ENCODE measurements at regions not wholly inside any gene's neighbourhood (a gene's known extent, or its start where the extent isn't known, plus 50 kb on each side); places are given as distances from the start of the nearest gene placed in this dataset.

- Mint-ChIP-seq H3K36me3 (no peaks in the 10 kb centered on the region), H3K4me1 (peaks cover 18% of the 10 kb centered on the region), H3K27ac (no peak overlapping the region), H3K27me3 (peaks cover 39% of the 10 kb centered on the region), H3K9me3 (no peaks in the 10 kb centered on the region), H3K4me3 (no peak overlapping the region)
- ATAC-seq: no peak
These were observed 50.0 kb upstream of the CLDN5 start for GRCh38 chr22:19574247-19574646.

GRCh38 chr22:19576460-19577421, 52.5 kb upstream of the CLDN5 start:
- no peaks in the 10 kb centered on the region for H3K36me3 Mint-ChIP-seq

GRCh38 chr22:19577422-19577966, 53.3 kb upstream of the CLDN5 start:
- Mint-ChIP-seq H3K27me3 (peaks cover 41% of the 10 kb centered on the region), H3K36me3 (no peaks in the 10 kb centered on the region), H3K4me3 (no peak overlapping the region), H3K9me3 (no peaks in the 10 kb centered on the region), H3K4me1 (peaks cover 30% of the 10 kb centered on the region), H3K27ac (no peak overlapping the region)
- ATAC-seq: no peak

More at GRCh38 chr22:19576460-19577421, 52.5 kb upstream of the CLDN5 start:
- H3K27ac Mint-ChIP-seq: no peak overlapping the region
- no peaks in the 10 kb centered on the region for H3K9me3 Mint-ChIP-seq
- H3K4me1 Mint-ChIP-seq: peaks cover 30% of the 10 kb centered on the region
- ATAC-seq: peak; percentile 72
- peaks cover 41% of the 10 kb centered on the region for H3K27me3 Mint-ChIP-seq
- no peak overlapping the region for H3K4me3 Mint-ChIP-seq

- Mint-ChIP-seq H3K27me3 (peaks cover 39% of the 10 kb centered on the region), H3K36me3 (no peaks in the 10 kb centered on the region), H3K27ac (no peak overlapping the region), H3K9me3 (no peaks in the 10 kb centered on the region), H3K4me1 (peaks cover 30% of the 10 kb centered on the region), H3K4me3 (no peak overlapping the region)
- no peak for ATAC-seq
These were observed 54.2 kb upstream of the CLDN5 start for GRCh38 chr22:19578180-19579004.

- Mint-ChIP-seq H3K9me3 (no peaks in the 10 kb centered on the region), H3K27ac (peak overlapping the region; percentile 46), H3K4me3 (no peak overlapping the region), H3K36me3 (no peaks in the 10 kb centered on the region), H3K4me1 (peaks cover 30% of the 10 kb centered on the region), H3K27me3 (peaks cover 30% of the 10 kb centered on the region)
- ATAC-seq: no peak
These were observed 55.1 kb upstream of the CLDN5 start for GRCh38 chr22:19579115-19579811.

GRCh38 chr22:19579880-19580279, 55.7 kb upstream of the CLDN5 start:
- H3K27ac Mint-ChIP-seq: peak overlapping the region; percentile 46
- no peaks in the 10 kb centered on the region for H3K36me3 Mint-ChIP-seq
- no peak overlapping the region for H3K4me3 Mint-ChIP-seq
- ATAC-seq: no peak
- H3K9me3 Mint-ChIP-seq: no peaks in the 10 kb centered on the region
- H3K4me1 Mint-ChIP-seq: peaks cover 30% of the 10 kb centered on the region
- peaks cover 28% of the 10 kb centered on the region for H3K27me3 Mint-ChIP-seq

GRCh38 chr22:19580291-19580890, 56.2 kb upstream of the CLDN5 start:
- Mint-ChIP-seq H3K4me1 (peaks cover 30% of the 10 kb centered on the region), H3K4me3 (no peak overlapping the region), H3K27ac (no peak overlapping the region), H3K9me3 (no peaks in the 10 kb centered on the region), H3K27me3 (peaks cover 28% of the 10 kb centered on the region), H3K36me3 (no peaks in the 10 kb centered on the region)
- ATAC-seq: no peak

- ATAC-seq: no peak
- peaks cover 15% of the 10 kb centered on the region for H3K27me3 Mint-ChIP-seq
- peaks cover 22% of the 10 kb centered on the region for H3K4me1 Mint-ChIP-seq
- H3K9me3 Mint-ChIP-seq: no peaks in the 10 kb centered on the region
- no peak overlapping the region for H3K4me3 Mint-ChIP-seq
- H3K27ac Mint-ChIP-seq: no peak overlapping the region
- no peaks in the 10 kb centered on the region for H3K36me3 Mint-ChIP-seq
These were observed 58.0 kb upstream of the CLDN5 start for GRCh38 chr22:19582033-19582693.

- no peak overlapping the region for H3K4me3 Mint-ChIP-seq
These were observed 62.9 kb upstream of the CLDN5 start for GRCh38 chr22:19586922-19587684.

GRCh38 chr22:19590696-19591095, 66.5 kb upstream of the CLDN5 start:
- Mint-ChIP-seq H3K36me3 (no peaks in the 10 kb centered on the region), H3K27me3 (peaks cover 19% of the 10 kb centered on the region), H3K4me1 (peaks cover 6% of the 10 kb centered on the region), H3K9me3 (peaks cover 2% of the 10 kb centered on the region), H3K4me3 (no peak overlapping the region), H3K27ac (no peak overlapping the region)
- no peak for ATAC-seq

More at GRCh38 chr22:19586922-19587684, 62.9 kb upstream of the CLDN5 start:
- H3K27me3 Mint-ChIP-seq: peaks cover 19% of the 10 kb centered on the region
- no peaks in the 10 kb centered on the region for H3K36me3 Mint-ChIP-seq
- no peak for ATAC-seq
- H3K9me3 Mint-ChIP-seq: no peaks in the 10 kb centered on the region
- H3K4me1 Mint-ChIP-seq: no peaks in the 10 kb centered on the region
- no peak overlapping the region for H3K27ac Mint-ChIP-seq

- Mint-ChIP-seq H3K4me1 (peaks cover 12% of the 10 kb centered on the region), H3K9me3 (peaks cover 2% of the 10 kb centered on the region), H3K27me3 (peaks cover 19% of the 10 kb centered on the region), H3K27ac (no peak overlapping the region), H3K36me3 (no peaks in the 10 kb centered on the region), H3K4me3 (no peak overlapping the region)
- ATAC-seq: no peak
These were observed 67.4 kb upstream of the CLDN5 start for GRCh38 chr22:19591568-19591967.

GRCh38 chr22:19592464-19592863, 68.3 kb upstream of the CLDN5 start:
- Mint-ChIP-seq H3K27me3 (peaks cover 12% of the 10 kb centered on the region), H3K4me3 (no peak overlapping the region), H3K4me1 (peaks cover 21% of the 10 kb centered on the region), H3K27ac (no peak overlapping the region), H3K36me3 (no peaks in the 10 kb centered on the region), H3K9me3 (peaks cover 2% of the 10 kb centered on the region)
- no peak for ATAC-seq

- Mint-ChIP-seq H3K27ac (no peak overlapping the region), H3K4me1 (peaks cover 36% of the 10 kb centered on the region), H3K27me3 (peaks cover 8% of the 10 kb centered on the region), H3K36me3 (no peaks in the 10 kb centered on the region), H3K4me3 (no peak overlapping the region), H3K9me3 (peaks cover 2% of the 10 kb centered on the region)
- no peak for ATAC-seq
These were observed 69.9 kb upstream of the CLDN5 start for GRCh38 chr22:19593991-19594569.

All from stimulated activated memory B cell treated with anti-CD40 and anti-IgM and Interleukin-4, amounts not matched to agents 10 μg/mL and 1 μg/mL and 100 μg/mL, for 72 hours (primary cell).